Thoracic aorta (tissue), 2 donors: ENCODE measurements at regions not wholly inside any gene's neighbourhood (a gene's known extent, or its start where the extent isn't known, plus 50 kb on each side); places are given as distances from the start of the nearest gene placed in this dataset.

ENCODE experiments used
- ATAC-seq: fragments of 150-250 bp; one replicate; pipeline ENCODE4 v1.8.0; 2017; ENCODE audit warnings: low read depth; ENCODE audit not compliant: insufficient number of reproducible peaks, low FRiP score
- DNase-seq: peaks from one replicate; pipeline ENCODE4 v3.0.0-alpha.2; 2020; ENCODE audit warnings: low spot score
- H3K27ac ChIP-seq, 2 donors: fragments of 200-600 bp; sonication (generic); 1 replicate in 1 of 2; 2 replicates in 1 of 2; pipeline ENCODE4 v1.5.1; 2016; ENCODE audit warnings: mild to moderate bottlenecking in 2 of 2, moderate library complexity in 2 of 2
- H3K27me3 ChIP-seq: fragments of 200-600 bp; sonication (generic); replicated peaks from 2 replicates; pipeline ENCODE4 v1.6.0; 2016; ENCODE audit warnings: mild to moderate bottlenecking; ENCODE audit not compliant: insufficient read depth
- H3K36me3 ChIP-seq: fragments of 200-600 bp; sonication (generic); one replicate; pipeline ENCODE4 v1.5.1; 2016
- H3K4me1 ChIP-seq, 2 donors: fragments of 200-600 bp; sonication (generic); 1 replicate in 1 of 2; 2 replicates in 1 of 2; pipeline versions ENCODE4 v1.5.1 to v1.6.0; 2016; ENCODE audit warnings: low read depth in 2 of 2, mild to moderate bottlenecking in 1 of 2; ENCODE audit not compliant: control insufficient read depth in 1 of 2
- H3K4me3 ChIP-seq: fragments of 200-600 bp; sonication (generic); 2 replicates; pipeline ENCODE4 v1.5.1; 2016; ENCODE audit warnings: mild to moderate bottlenecking
- H3K9me3 ChIP-seq: fragments of 200-600 bp; sonication (generic); 2 replicates; pipeline ENCODE4 v1.5.1; 2016
- CTCF ChIP-seq: fragments of 200-600 bp; sonication (generic); IDR thresholded peaks from one replicate; pipeline ENCODE4 v1.5.1; 2019; ENCODE audit warnings: antibody characterized with exemption

GRCh38 chr2:23122681-23123215 lies 262.2 kb upstream of the KLHL29 start:
- Histone ChIP-seq H3K4me1 (no peaks in the 10 kb centered on the region), H3K9me3 (no peaks in the 10 kb centered on the region), H3K27ac (no peak overlapping the region), H3K36me3 (no peaks in the 10 kb centered on the region), H3K4me3 (no peak overlapping the region), H3K27me3 (no peaks in the 10 kb centered on the region)
- ATAC-seq (no peak), DNase-seq (no peak)
- TF ChIP-seq CTCF = no peak

GRCh38 chr2:23123686-23124085 lies 261.3 kb upstream of the KLHL29 start:
- Histone ChIP-seq H3K4me1 (no peaks in the 10 kb centered on the region), H3K9me3 (no peaks in the 10 kb centered on the region), H3K27me3 (no peaks in the 10 kb centered on the region), H3K36me3 (no peaks in the 10 kb centered on the region), H3K4me3 (no peak overlapping the region), H3K27ac (no peak overlapping the region)
- no peak for ATAC-seq
- no peak for TF ChIP-seq CTCF
- DNase-seq = no peak

- Histone ChIP-seq H3K27me3 (no peaks in the 10 kb centered on the region), H3K4me1 (no peaks in the 10 kb centered on the region), H3K4me3 (no peak overlapping the region), H3K27ac (no peak overlapping the region), H3K9me3 (no peaks in the 10 kb centered on the region), H3K36me3 (no peaks in the 10 kb centered on the region)
- no peak for ATAC-seq
- no peak for DNase-seq
- TF ChIP-seq CTCF = no peak
These were observed 260.7 kb upstream of the KLHL29 start for GRCh38 chr2:23124214-23124750.

- no peaks in the 10 kb centered on the region for H3K4me1 ChIP-seq
- ATAC-seq (no peak), DNase-seq (no peak)
- TF ChIP-seq CTCF = no peak
- no peak overlapping the region for H3K4me3 ChIP-seq
- H3K36me3 ChIP-seq = no peaks in the 10 kb centered on the region
- H3K9me3 ChIP-seq = no peaks in the 10 kb centered on the region
- no peak overlapping the region for H3K27ac ChIP-seq
- no peaks in the 10 kb centered on the region for H3K27me3 ChIP-seq
These were observed 257.5 kb upstream of the KLHL29 start for GRCh38 chr2:23127465-23127864.

GRCh38 chr2:23128684-23129292 lies 256.2 kb upstream of the KLHL29 start:
- Histone ChIP-seq H3K4me1 (no peaks in the 10 kb centered on the region), H3K27ac (no peak overlapping the region), H3K36me3 (no peaks in the 10 kb centered on the region)

More at GRCh38 chr2:23128684-23129292, 256.2 kb upstream of the KLHL29 start:
- no peak for ATAC-seq
- TF ChIP-seq CTCF = no peak
- Histone ChIP-seq H3K4me3 (no peak overlapping the region), H3K27me3 (no peaks in the 10 kb centered on the region), H3K9me3 (no peaks in the 10 kb centered on the region)
- no peak for DNase-seq
